Adrenal gland (tissue), 5 donors: ENCODE measurements at regions not wholly inside any gene's neighbourhood (a gene's known extent, or its start where the extent isn't known, plus 50 kb on each side); places are given as distances from the start of the nearest gene placed in this dataset.

ENCODE experiments used
- POLR2A ChIP-seq, 2 donors: fragments of 450-650 bp; IDR thresholded peaks; one replicate each; pipeline ENCODE4 v1.6.1; 2017; ENCODE audit warnings: antibody characterized with exemption in 2 of 2, mild to moderate bottlenecking in 2 of 2, moderate library complexity in 1 of 2
- TF ChIP-seq, protein P1 (sequence below), 6 experiments: fragments of 450-650 bp in 4 of 6; fragments of 200-600 bp in 2 of 6; sonication (generic) in 1 of 6; IDR thresholded peaks; 1 replicate in 5 of 6; 2 replicates in 1 of 6; pipeline versions ENCODE4 v1.5.1 to v1.8.0; 2016 to 2021; ENCODE audit warnings: antibody characterized with exemption in 6 of 6, mild to moderate bottlenecking in 2 of 6, moderate library complexity in 1 of 6
- donor health status: DM: no; HTN: no; CAD: no.

DNA sequence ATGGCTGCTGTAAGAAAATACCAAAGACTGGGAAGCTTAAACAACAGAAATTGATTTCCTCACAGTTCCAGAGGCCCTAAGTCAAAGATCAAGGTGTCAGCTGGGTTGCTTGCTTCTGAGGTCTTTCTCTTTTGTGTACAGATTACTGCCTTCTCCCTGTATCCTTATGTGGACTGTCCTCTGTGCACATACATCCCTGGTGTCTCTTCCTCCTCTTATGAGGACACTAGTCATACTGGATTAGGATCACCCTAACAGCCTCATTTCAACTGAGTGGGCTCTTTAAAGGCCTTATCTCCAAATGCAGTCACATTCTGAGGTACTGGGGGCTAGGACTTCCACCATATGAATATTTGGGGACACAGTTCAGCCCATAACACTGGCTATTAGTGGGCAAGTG, 130.0 kb upstream of the DTNBP1 start:
- TF ChIP-seq, protein P1, sequence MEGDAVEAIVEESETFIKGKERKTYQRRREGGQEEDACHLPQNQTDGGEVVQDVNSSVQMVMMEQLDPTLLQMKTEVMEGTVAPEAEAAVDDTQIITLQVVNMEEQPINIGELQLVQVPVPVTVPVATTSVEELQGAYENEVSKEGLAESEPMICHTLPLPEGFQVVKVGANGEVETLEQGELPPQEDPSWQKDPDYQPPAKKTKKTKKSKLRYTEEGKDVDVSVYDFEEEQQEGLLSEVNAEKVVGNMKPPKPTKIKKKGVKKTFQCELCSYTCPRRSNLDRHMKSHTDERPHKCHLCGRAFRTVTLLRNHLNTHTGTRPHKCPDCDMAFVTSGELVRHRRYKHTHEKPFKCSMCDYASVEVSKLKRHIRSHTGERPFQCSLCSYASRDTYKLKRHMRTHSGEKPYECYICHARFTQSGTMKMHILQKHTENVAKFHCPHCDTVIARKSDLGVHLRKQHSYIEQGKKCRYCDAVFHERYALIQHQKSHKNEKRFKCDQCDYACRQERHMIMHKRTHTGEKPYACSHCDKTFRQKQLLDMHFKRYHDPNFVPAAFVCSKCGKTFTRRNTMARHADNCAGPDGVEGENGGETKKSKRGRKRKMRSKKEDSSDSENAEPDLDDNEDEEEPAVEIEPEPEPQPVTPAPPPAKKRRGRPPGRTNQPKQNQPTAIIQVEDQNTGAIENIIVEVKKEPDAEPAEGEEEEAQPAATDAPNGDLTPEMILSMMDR (IDR thresholded peaks at IDR 0.05), result no peak
- no peak for TF ChIP-seq POLR2A (IDR thresholded peaks at IDR 0.05)
